ENCODE measurements at regions not wholly inside any gene's neighbourhood (a gene's known extent, or its start where the extent isn't known, plus 50 kb on each side); places are given as distances from the start of the nearest gene placed in this dataset.

DNA sequence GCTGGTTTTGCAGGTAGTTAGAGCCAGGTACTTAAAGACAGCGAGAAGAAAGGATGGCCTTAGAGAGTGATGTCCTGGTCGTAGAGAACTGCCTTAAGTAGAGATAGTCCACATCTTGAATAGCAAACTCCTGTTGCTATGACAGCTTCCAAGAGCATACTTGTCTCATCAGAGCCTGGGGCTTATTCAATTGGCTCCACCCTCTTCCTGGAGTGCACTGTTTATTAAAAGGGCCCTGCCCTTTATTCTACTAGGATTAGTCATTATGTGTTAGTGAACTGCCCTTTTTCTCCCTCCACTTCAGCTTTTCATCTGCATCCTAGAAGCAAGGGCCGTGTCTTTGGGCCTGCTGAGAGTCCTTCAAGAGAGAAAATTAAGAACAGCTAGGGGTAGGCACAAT, 94.5 kb upstream of the EOLA2 start:
- TF ChIP-seq POLR2A (IDR thresholded peaks at IDR 0.05), result no peak
- no peak for TF ChIP-seq EP300 (IDR thresholded peaks at IDR 0.05)
- TF ChIP-seq CTCF (IDR thresholded peaks at IDR 0.05), result no peak
- no peak for TF ChIP-seq POLR2AphosphoS5 (IDR thresholded peaks at IDR 0.05)
- intact Hi-C loops (cut with DNase I), result no loop called here
- no peak overlapping the region for H3K27ac ChIP-seq
- no peak for DNase-seq
- H3K36me3 ChIP-seq, result no peaks in the 10 kb centered on the region
- WGBS, 2 donors, result 45 to 59% methylated on average over 3 of the region's 3 CpGs
- peaks cover 0 to 6% (median 0%) of the 10 kb centered on the region in 4 donors for H3K4me1 ChIP-seq
- H3K9me3 ChIP-seq, result no peaks in the 10 kb centered on the region
- no peaks in the 10 kb centered on the region for H3K27me3 ChIP-seq
- no peak overlapping the region for H3K4me3 ChIP-seq

GRCh38 chrX:150034788-150035187, 96.5 kb upstream of the EOLA2 start:
- Histone ChIP-seq H3K27ac (no peak overlapping the region), H3K4me3 (no peak overlapping the region)
- intact Hi-C loops (cut with DNase I), result no loop called here

GRCh38 chrX:150035531-150035930, 97.2 kb upstream of the EOLA2 start:
- no peaks in the 10 kb centered on the region for H3K36me3 ChIP-seq
- H3K27ac ChIP-seq, result no peak overlapping the region
- no peak for DNase-seq
- H3K9me3 ChIP-seq, result no peaks in the 10 kb centered on the region
- no peak for TF ChIP-seq POLR2AphosphoS5 (IDR thresholded peaks at IDR 0.05)
- no peak for TF ChIP-seq POLR2A (IDR thresholded peaks at IDR 0.05)
- no peak for TF ChIP-seq CTCF (IDR thresholded peaks at IDR 0.05)
- no peak for TF ChIP-seq EP300 (IDR thresholded peaks at IDR 0.05)
- H3K4me1 ChIP-seq, result peaks cover 0 to 6% (median 0%) of the 10 kb centered on the region in 4 donors
- intact Hi-C loops (cut with DNase I), result no loop called here
- H3K4me3 ChIP-seq, result no peak overlapping the region
- H3K27me3 ChIP-seq, result no peaks in the 10 kb centered on the region
- WGBS, 2 donors, result 16 to 53% methylated on average over 2 of the region's 2 CpGs

More at GRCh38 chrX:150034788-150035187, 96.5 kb upstream of the EOLA2 start:
- no peaks in the 10 kb centered on the region for H3K27me3 ChIP-seq
- no peak for DNase-seq
- no peak for TF ChIP-seq CTCF (IDR thresholded peaks at IDR 0.05)
- no peak for TF ChIP-seq EP300 (IDR thresholded peaks at IDR 0.05)
- no peak for TF ChIP-seq POLR2AphosphoS5 (IDR thresholded peaks at IDR 0.05)
- WGBS, 2 donors, result 97 to 98% methylated on average over 2 of the region's 2 CpGs
- H3K9me3 ChIP-seq, result no peaks in the 10 kb centered on the region
- no peaks in the 10 kb centered on the region for H3K36me3 ChIP-seq
- H3K4me1 ChIP-seq, result peaks cover 0 to 6% (median 0%) of the 10 kb centered on the region in 4 donors

GRCh38 chrX:150036181-150036580, 97.9 kb upstream of the EOLA2 start:
- DNase-seq, result no peak
- H3K36me3 ChIP-seq, result no peaks in the 10 kb centered on the region
- no peak overlapping the region for H3K27ac ChIP-seq
- intact Hi-C loops (cut with DNase I), result no loop called here
- TF ChIP-seq CTCF (IDR thresholded peaks at IDR 0.05) (no peak), POLR2A (IDR thresholded peaks at IDR 0.05) (no peak), EP300 (IDR thresholded peaks at IDR 0.05) (no peak), POLR2AphosphoS5 (IDR thresholded peaks at IDR 0.05) (no peak)
- H3K4me1 ChIP-seq, result peaks cover 0 to 6% (median 0%) of the 10 kb centered on the region in 4 donors
- H3K4me3 ChIP-seq, result no peak overlapping the region
- WGBS, 2 donors, result 4 to 46% methylated on average over 2 of the region's 2 CpGs
- no peaks in the 10 kb centered on the region for H3K9me3 ChIP-seq
- no peaks in the 10 kb centered on the region for H3K27me3 ChIP-seq

DNA sequence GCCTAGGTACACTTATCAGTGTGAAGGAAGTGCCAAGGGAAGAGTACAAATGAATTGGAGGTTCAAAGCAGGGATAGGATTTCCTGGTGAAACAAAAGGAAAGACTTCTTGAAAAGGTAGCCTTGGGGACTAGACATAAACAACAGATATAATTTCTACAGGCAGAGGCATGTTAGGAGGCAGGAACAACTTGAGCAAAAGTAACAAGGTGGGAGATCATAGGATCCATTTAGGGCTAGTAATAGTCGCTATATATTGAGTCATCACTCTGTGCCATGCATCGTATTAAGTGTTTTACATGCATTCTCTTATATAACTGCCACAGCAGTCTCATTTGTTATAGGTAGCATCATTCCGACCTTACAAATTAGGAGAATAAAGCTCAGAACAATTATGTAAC, 98.3 kb upstream of the EOLA2 start:
- Histone ChIP-seq H3K36me3 (no peaks in the 10 kb centered on the region), H3K4me1 (peaks cover 0 to 6% (median 0%) of the 10 kb centered on the region in 4 donors), H3K27me3 (no peaks in the 10 kb centered on the region), H3K4me3 (no peak overlapping the region), H3K27ac (no peak overlapping the region), H3K9me3 (no peaks in the 10 kb centered on the region)
- DNase-seq, result no peak
- WGBS, 2 donors, result 85 to 93% methylated on average over 3 of the region's 3 CpGs
- TF ChIP-seq POLR2AphosphoS5 (IDR thresholded peaks at IDR 0.05) (no peak), POLR2A (IDR thresholded peaks at IDR 0.05) (no peak), EP300 (IDR thresholded peaks at IDR 0.05) (no peak), CTCF (IDR thresholded peaks at IDR 0.05) (no peak)
- intact Hi-C loops (cut with DNase I), result no loop called here
